Keratinocyte (primary cell): ENCODE measurements at regions not wholly inside any gene's neighbourhood (a gene's known extent, or its start where the extent isn't known, plus 50 kb on each side); places are given as distances from the start of the nearest gene placed in this dataset.

Source experiments
- CTCF ChIP-seq, 3 experiments: IDR thresholded peaks in 1 of 3; conservative IDR thresholded peaks in 1 of 3; optimal IDR thresholded peaks in 1 of 3; 2 replicates in 2 of 3; 3 replicates in 1 of 3; pipeline versions ENCODE3 to v1.5.1; 2011; ENCODE audit warnings: low read length in 3 of 3, mild to moderate bottlenecking in 3 of 3, moderate library complexity in 2 of 3, control low read depth in 1 of 3, inconsistent platforms in 1 of 3; ENCODE audit not compliant: insufficient read depth in 2 of 3; ENCODE audit errors: extremely low read depth in 1 of 3
- EZH2 ChIP-seq: IDR thresholded peaks from one replicate; pipeline ENCODE4 v1.6.1; 2012; ENCODE audit warnings: inconsistent platforms, mild to moderate bottlenecking, low read length, moderate library complexity

- no peak for TF ChIP-seq CTCF (optimal IDR thresholded peaks at IDR 0.05 in 1 of 3, IDR thresholded peaks at IDR 0.05 in 1 of 3, conservative IDR thresholded peaks at IDR 0.05 in 1 of 3; ENCODE audit: extremely low read depth in 1 of 3, insufficient read depth in 2 of 3, low read length in 3 of 3)
- TF ChIP-seq EZH2 = no peak
Observed at GRCh38 chr3:72655131-72655551, 193.1 kb downstream of the SHQ1 start.
